NCI-H2227 (cell line): ENCODE measurements at regions not wholly inside any gene's neighbourhood (a gene's known extent, or its start where the extent isn't known, plus 50 kb on each side); places are given as distances from the start of the nearest gene placed in this dataset.

Experiments
- DNase-seq: peaks from one replicate; lab custom pipeline; 2025; ENCODE audit not compliant: unreplicated experiment; lab: John Stamatoyannopoulos, UW

DNA sequence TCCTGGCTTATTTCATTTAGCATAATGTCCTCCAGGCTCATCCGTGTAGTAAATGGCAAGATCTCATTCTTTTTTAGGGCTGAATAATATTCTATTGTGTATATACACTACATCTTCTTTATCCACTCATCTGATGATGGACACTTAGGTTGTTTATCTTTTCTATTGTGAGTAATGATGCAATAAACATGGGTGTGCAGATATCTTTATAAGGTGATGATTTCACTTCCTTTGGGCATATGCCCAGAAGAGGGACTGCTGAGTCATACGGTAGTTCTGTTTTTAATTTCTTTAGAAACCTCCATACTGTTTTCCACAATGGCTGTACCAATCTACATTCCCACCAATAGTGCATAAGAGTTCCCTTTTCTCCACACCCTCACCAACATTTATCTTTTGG is 317.6 kb upstream of the CNKSR2 start:
- DNase-seq, result no peak

DNA sequence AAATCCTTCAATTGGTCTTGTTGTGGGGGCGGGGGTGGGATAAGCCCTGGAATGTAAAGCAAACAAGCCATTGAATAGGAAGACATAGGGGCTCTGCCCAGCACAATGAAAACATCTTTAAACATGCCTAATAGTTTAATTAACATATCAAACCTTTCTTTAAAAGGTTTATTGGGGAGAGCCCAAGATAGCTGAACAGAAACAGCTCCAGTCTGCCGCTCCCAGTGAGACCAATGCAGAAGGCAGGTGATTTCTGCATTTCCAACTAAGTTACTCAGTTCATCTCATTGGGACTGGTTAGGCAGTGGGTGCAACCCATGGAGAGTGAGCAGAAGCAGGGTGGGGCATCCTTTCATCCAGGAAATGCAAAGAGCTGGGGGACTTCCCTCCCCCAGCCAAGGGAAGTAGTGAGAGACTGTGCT is 327.2 kb upstream of the CNKSR2 start:
- no peak for DNase-seq

- no peak for DNase-seq
These were observed 359.9 kb upstream of the CNKSR2 start for GRCh38 chrX:21014326-21014725.

GRCh38 chrX:21004835-21005234 is 369.4 kb upstream of the CNKSR2 start:
- peak; percentile 36 for DNase-seq

DNA sequence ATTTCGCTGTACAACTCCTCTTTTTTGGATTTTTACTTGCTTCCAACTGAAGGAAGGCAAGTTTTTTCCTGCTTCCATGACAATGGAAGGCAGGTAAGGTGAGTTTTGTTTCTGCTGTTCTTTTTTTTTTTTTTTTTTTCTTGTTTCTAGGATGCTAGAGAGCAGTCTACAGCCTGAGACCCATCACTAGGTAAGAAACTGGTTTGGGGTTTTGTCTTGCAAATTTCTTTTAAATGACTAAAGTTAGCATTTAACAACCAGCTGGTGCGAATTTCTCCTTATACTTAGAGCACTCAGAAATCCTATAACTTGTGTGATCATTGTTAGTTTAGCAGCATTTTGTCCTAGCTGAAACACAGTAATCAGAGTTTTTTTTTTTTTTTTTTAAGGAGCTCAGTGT is 378.4 kb upstream of the CNKSR2 start:
- no peak for DNase-seq

DNA sequence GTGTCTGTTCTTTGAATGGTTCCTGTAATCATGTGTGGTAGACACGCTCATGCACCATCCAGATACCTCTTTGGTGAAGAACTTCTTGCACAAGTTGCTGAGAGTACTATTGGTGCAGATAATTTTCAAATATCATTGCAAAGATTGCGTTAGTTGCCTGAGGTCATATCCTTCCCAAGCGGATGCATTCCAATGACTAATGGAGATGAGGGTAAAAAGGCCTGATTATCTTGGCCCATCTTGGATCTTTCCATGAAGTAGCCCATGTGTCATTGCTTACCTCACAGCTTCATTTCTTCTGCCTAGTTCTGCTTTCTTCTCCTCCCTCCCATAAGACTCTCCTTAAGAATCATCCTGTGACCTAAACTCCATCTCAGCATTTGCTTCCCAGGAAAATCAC is 384.9 kb upstream of the CNKSR2 start:
- DNase-seq, result no peak

- DNase-seq, result no peak
These were observed 385.4 kb upstream of the CNKSR2 start for GRCh38 chrX:20988804-20989203.

DNA sequence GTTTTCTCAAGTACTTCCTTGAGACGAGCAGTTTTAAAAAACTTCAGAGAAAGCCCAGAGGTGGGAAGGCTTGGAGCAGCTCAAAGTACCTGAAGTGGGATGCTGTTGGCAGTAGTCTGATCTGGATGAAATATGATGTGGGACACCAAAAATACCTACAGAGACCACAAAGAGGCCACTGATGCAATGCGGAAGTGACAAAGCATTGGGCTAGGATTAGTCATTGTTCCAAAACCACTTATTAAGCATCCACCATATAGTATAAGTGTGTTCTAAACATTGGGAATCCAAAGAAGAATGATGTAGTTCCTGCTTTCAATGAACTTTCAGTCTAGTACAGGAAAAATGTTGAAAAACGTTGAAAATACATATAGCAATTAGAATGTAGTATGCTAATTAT is 386.1 kb upstream of the CNKSR2 start:
- DNase-seq, result no peak

- no peak for DNase-seq
These were observed 393.8 kb upstream of the CNKSR2 start for GRCh38 chrX:20980426-20980825.

DNA sequence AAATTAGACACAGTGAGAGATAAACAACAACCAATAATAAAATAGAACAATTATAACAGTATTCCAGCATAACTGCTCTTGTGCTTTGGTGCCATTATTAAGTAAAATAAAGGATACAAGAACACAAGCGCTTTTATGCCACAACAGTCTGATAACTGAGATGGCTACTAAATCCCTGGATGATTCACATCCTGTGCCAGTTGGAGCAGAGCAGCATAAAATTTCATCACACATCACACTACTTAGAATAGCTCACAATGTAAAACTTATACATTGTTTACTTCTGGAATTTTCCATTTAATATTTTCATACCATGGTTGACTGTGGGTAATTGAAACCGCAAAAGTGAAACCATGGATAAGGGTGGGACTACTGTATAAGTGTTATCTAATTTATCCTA is 399.9 kb upstream of the CNKSR2 start:
- no peak for DNase-seq

DNA sequence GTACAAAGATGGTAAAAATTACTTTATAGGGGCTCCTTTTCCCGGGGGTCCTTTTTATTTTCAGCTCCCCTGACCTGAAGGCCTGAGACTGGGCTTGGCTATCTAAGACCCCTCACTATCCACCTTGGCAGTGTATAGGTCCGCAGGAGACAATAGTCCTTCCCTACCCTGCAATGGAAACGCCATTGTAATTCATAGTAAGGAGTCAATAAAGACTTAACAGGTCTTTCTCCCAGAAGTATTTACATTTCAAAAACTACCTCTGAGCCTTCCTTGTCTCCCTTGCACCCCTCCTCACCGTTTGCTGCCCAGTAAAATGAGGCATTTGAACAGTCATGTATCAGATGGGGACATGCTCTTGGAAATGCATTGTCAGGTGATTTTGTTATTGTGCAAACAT is 401.2 kb upstream of the CNKSR2 start:
- DNase-seq, result no peak

- DNase-seq, result no peak
These were observed 403.0 kb upstream of the CNKSR2 start for GRCh38 chrX:20971250-20971649.

GRCh38 chrX:20969565-20969964 is 404.7 kb upstream of the CNKSR2 start:
- no peak for DNase-seq

GRCh38 chrX:20968996-20969395 is 405.2 kb upstream of the CNKSR2 start:
- no peak for DNase-seq

GRCh38 chrX:20967725-20968124 is 406.5 kb upstream of the CNKSR2 start:
- DNase-seq, result no peak

DNA sequence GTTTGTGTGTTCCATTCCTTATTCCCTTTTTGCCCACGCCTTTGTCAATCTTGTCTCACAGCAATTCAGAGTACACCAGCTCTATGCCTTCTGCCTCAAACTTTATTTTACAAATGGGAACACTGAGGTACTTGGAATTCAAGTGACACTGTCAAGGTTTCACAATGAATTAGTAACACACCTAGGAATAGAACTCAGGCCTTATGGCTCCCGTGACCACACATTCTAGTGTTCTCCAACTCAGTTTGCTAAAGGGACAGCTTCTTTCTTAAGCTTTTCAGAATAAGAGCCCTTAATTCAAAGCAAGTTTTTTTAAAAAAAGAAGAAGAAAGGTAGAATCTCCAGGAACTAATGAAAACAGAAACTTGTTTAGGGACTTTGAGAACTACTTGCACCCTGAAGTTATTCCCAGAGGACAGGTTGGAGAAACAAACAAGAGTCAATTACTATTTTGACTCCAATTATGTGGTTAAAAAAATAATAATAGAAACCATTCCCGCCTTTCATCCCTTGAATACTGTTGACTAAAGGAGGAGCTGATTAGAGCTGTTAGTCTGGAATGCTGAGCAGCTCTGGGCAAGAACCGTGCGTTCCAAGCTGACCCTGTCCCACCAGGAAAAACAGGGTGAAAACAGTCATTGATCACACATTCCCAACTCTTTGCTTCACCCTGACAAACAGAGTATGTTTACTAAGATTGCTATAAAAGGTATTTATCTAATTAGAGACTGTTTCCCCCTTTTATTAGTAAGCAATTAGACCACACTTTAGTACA is 408.8 kb upstream of the CNKSR2 start:
- DNase-seq, result no peak

DNA sequence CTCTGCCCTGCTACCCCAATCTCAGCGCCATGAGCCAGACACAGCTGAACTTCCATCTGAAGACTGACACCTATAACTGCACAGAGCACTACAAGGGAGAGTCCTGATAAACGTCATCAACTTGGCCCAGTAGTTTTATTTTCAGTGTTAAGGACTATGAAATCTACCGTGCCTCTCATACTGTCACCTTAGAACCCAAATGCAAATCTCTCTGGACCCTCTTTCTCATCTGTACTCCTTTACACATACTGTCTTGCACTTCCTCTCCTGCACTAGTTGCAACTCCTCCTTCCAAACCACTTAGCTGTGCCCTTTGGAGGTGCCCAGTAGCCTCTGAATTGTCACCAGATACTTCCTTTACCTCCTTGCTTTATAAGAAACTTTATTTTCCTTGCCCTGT is 420.2 kb upstream of the CNKSR2 start:
- no peak for DNase-seq

- DNase-seq, result peak; percentile 47
These were observed 422.0 kb upstream of the CNKSR2 start for GRCh38 chrX:20952180-20952579.

DNA sequence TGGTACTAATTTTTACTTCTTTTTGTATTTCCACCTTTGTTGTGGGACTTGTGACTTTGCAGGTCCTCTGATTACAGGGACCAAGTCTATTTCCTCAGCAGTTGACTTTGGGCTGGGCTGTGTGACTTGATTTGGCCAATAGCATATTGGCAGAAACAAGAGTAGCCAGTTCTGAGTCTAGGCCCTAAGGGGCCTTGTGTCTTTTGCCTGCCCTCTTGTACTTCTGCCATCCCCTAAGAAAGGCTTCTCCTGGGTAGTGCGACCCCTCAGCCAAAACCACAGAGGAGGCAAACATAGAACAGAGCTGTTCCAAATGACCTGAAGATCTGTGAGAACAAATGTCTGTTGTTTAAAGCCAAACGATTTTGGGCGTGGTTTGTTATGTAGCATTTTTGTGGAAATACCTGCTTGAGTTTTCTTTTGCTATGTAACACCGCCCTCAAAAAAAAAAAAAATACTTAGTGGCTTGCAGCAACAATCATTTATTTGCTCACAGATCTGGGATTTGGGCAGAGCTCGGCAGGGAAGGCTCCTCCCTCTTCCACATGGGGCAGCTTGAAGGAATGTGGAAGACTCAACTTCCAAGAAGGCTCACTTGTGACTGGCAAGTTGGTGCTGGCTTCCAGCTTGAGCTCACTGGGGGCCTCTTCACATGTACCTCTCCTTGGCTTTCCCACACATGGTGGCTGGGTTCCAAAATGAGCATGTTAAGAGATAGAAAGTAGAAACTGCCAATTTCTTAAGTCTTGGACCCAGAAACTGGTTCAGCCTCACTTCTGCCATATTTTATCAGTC is 423.0 kb upstream of the CNKSR2 start:
- DNase-seq, result no peak

- DNase-seq, result no peak
These were observed 426.8 kb upstream of the CNKSR2 start for GRCh38 chrX:20947411-20947912.

DNA sequence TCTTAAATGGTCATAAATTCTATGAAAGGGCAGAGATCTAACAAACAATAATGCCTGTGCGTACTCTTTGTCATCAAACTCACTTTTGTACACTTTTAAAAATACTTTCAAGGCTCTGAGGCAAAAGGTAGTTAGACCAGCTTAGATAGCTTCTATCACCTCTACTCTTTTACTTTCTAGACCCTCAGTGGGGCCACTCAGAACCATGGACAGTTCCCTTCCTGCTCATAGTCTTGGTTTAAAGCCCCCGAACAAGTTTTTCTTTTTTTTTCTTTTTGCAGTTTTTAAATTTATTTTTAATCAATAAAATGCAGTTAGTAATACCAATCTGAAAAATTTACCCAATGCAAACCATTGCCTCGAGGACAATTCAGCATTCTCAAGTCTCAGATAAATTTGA is 460.5 kb upstream of the CNKSR2 start:
- no peak for DNase-seq

GRCh38 chrX:20906571-20906970 is 467.6 kb upstream of the CNKSR2 start:
- no peak for DNase-seq
